IMR-90 (cell line): ENCODE measurements at regions not wholly inside any gene's neighbourhood (a gene's known extent, or its start where the extent isn't known, plus 50 kb on each side); places are given as distances from the start of the nearest gene placed in this dataset.

Experiments
- ATAC-seq: fragments of 200-7000 bp; cut with Tn5 transposase; 2 replicates; pipeline ENCODE4 v1.9.1; 2020; ENCODE audit warnings: low read depth, mild to moderate bottlenecking, moderate library complexity
- BruUV-seq: library from RNA; stranded (reverse); fragments of 400-500 nt; replicated peaks from 2 replicates; lab custom pipeline; 2021; lab: Mats Ljungman, UMichigan
- CTCF ChIA-PET: fragments of 300-600 bp; formaldehyde crosslinking; extraction: SDS; loops from one replicate; lab custom pipeline; 2021; ENCODE audit warnings: antibody characterized with exemption; lab: Yijun Ruan, JAX
- POLR2A ChIA-PET: fragments of 300-600 bp; sonication (Branson Sonifier 250); formaldehyde crosslinking; loops from one replicate; lab custom pipeline; 2022; ENCODE audit warnings: antibody characterized with exemption; ENCODE audit not compliant: unreplicated experiment; lab: Charles Lee
- DNase-seq: peaks from one replicate; pipeline ENCODE4 v3.0.0; 2013
- H2AFZ ChIP-seq: replicated peaks from 2 replicates; pipeline ENCODE3; 2013; ENCODE audit warnings: low read length, mild to moderate bottlenecking; ENCODE audit not compliant: poor library complexity
- H2AK5ac ChIP-seq: 2 replicates; pipeline ENCODE4 v1.6.1; 2013; ENCODE audit warnings: low read depth, low read length, inconsistent platforms
- H2AK9ac ChIP-seq: replicated peaks from 2 replicates; pipeline ENCODE3; 2013; ENCODE audit warnings: mild to moderate bottlenecking, low read depth, low read length, moderate library complexity; ENCODE audit not compliant: poor library complexity
- H2BK120ac ChIP-seq: 2 replicates; pipeline ENCODE4 v1.6.1; 2013; ENCODE audit warnings: low read depth, low read length, inconsistent platforms
- H2BK15ac ChIP-seq: 3 replicates; pipeline ENCODE4 v1.6.1; 2013; ENCODE audit warnings: low read depth, low read length, inconsistent platforms
- H2BK20ac ChIP-seq: 2 replicates; pipeline ENCODE4 v1.6.1; 2013; ENCODE audit warnings: low read depth, mild to moderate bottlenecking, inconsistent platforms, low read length, moderate library complexity
- H2BK5ac ChIP-seq: 2 replicates; pipeline ENCODE4 v1.6.1; 2013; ENCODE audit warnings: mild to moderate bottlenecking, low read depth, low read length, inconsistent platforms; ENCODE audit not compliant: poor library complexity, severe bottlenecking
- H3K14ac ChIP-seq: replicated peaks from 2 replicates; pipeline ENCODE4 v1.6.1; 2013; ENCODE audit warnings: low read depth, low read length, inconsistent platforms
- H3K18ac ChIP-seq: 2 replicates; pipeline ENCODE4 v1.6.1; 2013; ENCODE audit warnings: low read depth, low read length, control low read depth
- H3K23ac ChIP-seq: 2 replicates; pipeline ENCODE4 v1.6.1; 2013; ENCODE audit warnings: low read depth, low read length, inconsistent platforms
- H3K27ac ChIP-seq: 2 replicates; pipeline ENCODE4 v1.5.1; 2013; ENCODE audit warnings: mild to moderate bottlenecking, control low read depth, low read length; ENCODE audit not compliant: insufficient read depth
- H3K27me3 ChIP-seq: 2 replicates; pipeline ENCODE4 v1.6.1; 2013; ENCODE audit warnings: low read length; ENCODE audit not compliant: control insufficient read depth, insufficient read depth
- H3K36me3 ChIP-seq: 2 replicates; pipeline ENCODE4 v1.6.1; 2013; ENCODE audit warnings: low read length, mixed read lengths; ENCODE audit not compliant: control insufficient read depth, insufficient read depth
- H3K4ac ChIP-seq: 2 replicates; pipeline ENCODE4 v1.6.1; 2013; ENCODE audit warnings: low read depth, low read length, inconsistent platforms
- H3K4me1 ChIP-seq: 2 replicates; pipeline ENCODE4 v1.6.1; 2013; ENCODE audit warnings: low read length, mixed read lengths; ENCODE audit not compliant: control insufficient read depth, insufficient read depth
- H3K4me2 ChIP-seq: 2 replicates; pipeline ENCODE4 v1.6.1; 2013; ENCODE audit warnings: low read depth, mild to moderate bottlenecking, control low read depth, low read length, moderate library complexity
- H3K4me3 ChIP-seq: 2 replicates; pipeline ENCODE4 v1.5.1; 2013; ENCODE audit warnings: low read depth, mild to moderate bottlenecking, control low read depth, low read length, moderate library complexity; ENCODE audit not compliant: insufficient read depth
- H3K56ac ChIP-seq: 2 replicates; pipeline ENCODE4 v1.6.1; 2013; ENCODE audit warnings: low read length, inconsistent platforms; ENCODE audit not compliant: insufficient read depth; ENCODE audit errors: extremely low read depth
- H3K79me1 ChIP-seq, 2 experiments: 2 replicates each; pipeline ENCODE4 v1.6.1; 2013; ENCODE audit warnings: low read length in 2 of 2, inconsistent platforms in 1 of 2, low read depth in 1 of 2
- H3K9ac ChIP-seq: 2 replicates; pipeline ENCODE4 v1.6.1; 2013; ENCODE audit warnings: low read depth, low read length, control low read depth
- H3K9me1 ChIP-seq: 2 replicates; pipeline ENCODE4 v1.6.1; 2013; ENCODE audit warnings: low read length, inconsistent platforms; ENCODE audit not compliant: insufficient read depth
- H3K9me3 ChIP-seq: 2 replicates; pipeline ENCODE4 v1.6.1; 2013; ENCODE audit warnings: low read length; ENCODE audit not compliant: control insufficient read depth, insufficient read depth
- H4K20me1 ChIP-seq: 2 replicates; pipeline ENCODE4 v1.6.1; 2013; ENCODE audit warnings: low read length, inconsistent platforms; ENCODE audit not compliant: insufficient read depth
- H4K5ac ChIP-seq: 2 replicates; pipeline ENCODE4 v1.6.1; 2013; ENCODE audit warnings: mild to moderate bottlenecking, low read depth, low read length, control low read depth
- H4K8ac ChIP-seq, 2 experiments: 2 replicates each; pipeline ENCODE4 v1.6.1; 2013; ENCODE audit warnings: low read depth in 2 of 2, low read length in 2 of 2, control low read depth in 1 of 2, inconsistent platforms in 1 of 2
- H4K91ac ChIP-seq: 2 replicates; pipeline ENCODE4 v1.6.1; 2013; ENCODE audit warnings: low read depth, low read length, inconsistent platforms; ENCODE audit not compliant: insufficient read depth
- BHLHE40 ChIP-seq: fragments of 150-350 bp; IDR thresholded peaks from 2 replicates; pipeline ENCODE4 v1.6.1; 2016; ENCODE audit warnings: mild to moderate bottlenecking, low read depth, low read length
- CEBPB ChIP-seq: IDR thresholded peaks from 2 replicates; pipeline ENCODE4 v1.6.1; 2012; ENCODE audit warnings: low read depth, low read length, improper control_type of control experiment
- ELK1 ChIP-seq: fragments of 150-350 bp; IDR thresholded peaks from 2 replicates; pipeline ENCODE4 v1.6.1; 2016; ENCODE audit warnings: low read depth, mild to moderate bottlenecking, low read length, moderate library complexity, borderline replicate concordance
- MAFK ChIP-seq: IDR thresholded peaks from 2 replicates; pipeline ENCODE4 v1.6.1; 2012; ENCODE audit warnings: low read depth, low read length, improper control_type of control experiment
- MAZ ChIP-seq: IDR thresholded peaks from 2 replicates; pipeline ENCODE4 v1.6.1; 2012; ENCODE audit warnings: low read depth, mild to moderate bottlenecking, low read length, improper control_type of control experiment, moderate library complexity, borderline replicate concordance
- NFE2L2 ChIP-seq: fragments of 150-350 bp; IDR thresholded peaks from 2 replicates; pipeline ENCODE4 v1.6.1; 2016; ENCODE audit warnings: low read depth, mild to moderate bottlenecking, low read length
- RCOR1 ChIP-seq: IDR thresholded peaks from 2 replicates; pipeline ENCODE4 v1.6.1; 2012; ENCODE audit warnings: mild to moderate bottlenecking, low read length, improper control_type of control experiment; ENCODE audit not compliant: insufficient replicate concordance
- RFX5 ChIP-seq: IDR thresholded peaks from 2 replicates; pipeline ENCODE4 v1.8.0; 2012; ENCODE audit warnings: low read depth, mild to moderate bottlenecking, low read length, moderate library complexity
- SMC3 ChIP-seq: fragments of 150-350 bp; IDR thresholded peaks from 2 replicates; pipeline ENCODE4 v1.6.1; 2016; ENCODE audit warnings: low read depth, mild to moderate bottlenecking, antibody characterized with exemption, low read length, moderate library complexity
- WGBS, 2 experiments: methylation state at CpG; one replicate each; pipeline versions ENCODE4 v1.1.5 to v1.1.7; 2013; ENCODE audit warnings: missing lambda C conversion rate in 2 of 2; ENCODE audit not compliant: insufficient read length in 1 of 2; ENCODE audit errors: extremely low coverage in 2 of 2; 5-methylcytosine and 5-hydroxymethylcytosine counted together
- dilution Hi-C: fragments of 300-500 bp; cut with HindIII; formaldehyde crosslinking; loops from one replicate; pipeline ENCODE4 v1.14.3; 2018; ENCODE audit warnings: low sequenced_read_pairs; ENCODE audit not compliant: unreplicated experiment
- in situ Hi-C: fragments of 300-500 bp; cut with MboI; formaldehyde crosslinking; loops from 3 replicates; pipeline ENCODE4 v1.14.3; 2019; ENCODE audit warnings: low sequenced_read_pairs, inconsistent platforms, mixed read lengths
- intact Hi-C: fragments of 100-400 bp; cut with micrococcal nuclease; formaldehyde crosslinking; loops from 2 replicates; pipeline ENCODE4 v1.10.0; 2022
- TF ChIP-seq, protein P1 (sequence below): fragments of 150-350 bp; IDR thresholded peaks from 2 replicates; pipeline ENCODE4 v1.6.1; 2017; ENCODE audit warnings: mild to moderate bottlenecking, antibody characterized with exemption, low read length, low read depth

- H3K14ac ChIP-seq = no peak overlapping the region
- no TSS peak for BruUV-seq
- DNase-seq = peak; percentile 97
- ChIA-PET CTCF (no interaction called here), POLR2A (no interaction called here)
- no peaks in the 10 kb centered on the region for H3K27me3 ChIP-seq
- H3K23ac ChIP-seq = no peak overlapping the region
- H2AFZ ChIP-seq = no peak overlapping the region
- H2BK5ac ChIP-seq = no peak overlapping the region
- TF ChIP-seq RCOR1 (peak; percentile 19), MAFK (peak; percentile 46; the same call in 1 of the 2 replicates), RFX5 (no peak), ELK1 (no peak), MAZ (no peak), SMC3 (no peak), NFE2L2 (no peak; the same call in 1 of the 2 replicates), CEBPB (no peak), BHLHE40 (peak; percentile 52; the same call in 1 of the 2 replicates)
- TF ChIP-seq, protein P1, sequence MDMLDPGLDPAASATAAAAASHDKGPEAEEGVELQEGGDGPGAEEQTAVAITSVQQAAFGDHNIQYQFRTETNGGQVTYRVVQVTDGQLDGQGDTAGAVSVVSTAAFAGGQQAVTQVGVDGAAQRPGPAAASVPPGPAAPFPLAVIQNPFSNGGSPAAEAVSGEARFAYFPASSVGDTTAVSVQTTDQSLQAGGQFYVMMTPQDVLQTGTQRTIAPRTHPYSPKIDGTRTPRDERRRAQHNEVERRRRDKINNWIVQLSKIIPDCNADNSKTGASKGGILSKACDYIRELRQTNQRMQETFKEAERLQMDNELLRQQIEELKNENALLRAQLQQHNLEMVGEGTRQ = peak; percentile 78
- no peaks in the 10 kb centered on the region; a peak in 1 of 4 replicates for H3K79me1 ChIP-seq
- no peak overlapping the region for H3K9ac ChIP-seq
- H4K91ac ChIP-seq = no peak overlapping the region
- no peaks in the 10 kb centered on the region for H3K9me1 ChIP-seq
- no peak overlapping the region for H4K5ac ChIP-seq
- dilution Hi-C loops = no loop called here
- H3K9me3 ChIP-seq = no peaks in the 10 kb centered on the region
- H3K56ac ChIP-seq = no peak overlapping the region
- in situ Hi-C loops = no loop called here
- no peak overlapping the region; the same call in 1 of the 2 replicates for H2BK120ac ChIP-seq
- H2AK5ac ChIP-seq = peak overlapping the region; percentile 56; the same call in 1 of the 2 replicates
- no peak overlapping the region for H3K4ac ChIP-seq
- no peak overlapping the region for H2BK20ac ChIP-seq
- peak overlapping the region; percentile 2; the same call in 1 of the 2 replicates for H3K4me2 ChIP-seq
- no peaks in the 10 kb centered on the region for H3K36me3 ChIP-seq
- no peaks in the 10 kb centered on the region for H4K20me1 ChIP-seq
- no peaks in the 10 kb centered on the region; the same call in none of the 2 replicates for H3K4me1 ChIP-seq
- H2BK15ac ChIP-seq = no peak overlapping the region
- H4K8ac ChIP-seq = no peak overlapping the region
- no peak overlapping the region for H3K18ac ChIP-seq
- WGBS, 2 experiments = no CpG with 5 or more reads among the region's 1 CpG
- no peak overlapping the region for H3K4me3 ChIP-seq
- H3K27ac ChIP-seq = no peak overlapping the region
- intact Hi-C loops = loop anchor here (2.0 kb wide), 1 partner anchor 85 kb away; the partner anchor contains the start of gene DCBLD2
- peak; percentile 76 for ATAC-seq
- no peak overlapping the region for H2AK9ac ChIP-seq
Observed at GRCh38 chr3:98986073-98986472, 84.6 kb upstream of the DCBLD2 start.
